Endometrium (tissue), 2 donors: ENCODE measurements at regions not wholly inside any gene's neighbourhood (a gene's known extent, or its start where the extent isn't known, plus 50 kb on each side); places are given as distances from the start of the nearest gene placed in this dataset.

ENCODE experiments used
- FAIRE-seq: peaks from 2 replicates; lab custom pipeline; 2012; peaks lifted over from hg19 to GRCh38; lab: Jason Lieb, UNC
- donor health status: control.
- donor health status: control.

- no peak for FAIRE-seq
These were observed 292.7 kb downstream of the UACA start for GRCh38 chr15:70470556-70471191.

- FAIRE-seq, result no peak
These were observed 293.5 kb downstream of the UACA start for GRCh38 chr15:70469651-70470555.

GRCh38 chr15:70469182-70469581, 294.2 kb downstream of the UACA start:
- no peak for FAIRE-seq

DNA sequence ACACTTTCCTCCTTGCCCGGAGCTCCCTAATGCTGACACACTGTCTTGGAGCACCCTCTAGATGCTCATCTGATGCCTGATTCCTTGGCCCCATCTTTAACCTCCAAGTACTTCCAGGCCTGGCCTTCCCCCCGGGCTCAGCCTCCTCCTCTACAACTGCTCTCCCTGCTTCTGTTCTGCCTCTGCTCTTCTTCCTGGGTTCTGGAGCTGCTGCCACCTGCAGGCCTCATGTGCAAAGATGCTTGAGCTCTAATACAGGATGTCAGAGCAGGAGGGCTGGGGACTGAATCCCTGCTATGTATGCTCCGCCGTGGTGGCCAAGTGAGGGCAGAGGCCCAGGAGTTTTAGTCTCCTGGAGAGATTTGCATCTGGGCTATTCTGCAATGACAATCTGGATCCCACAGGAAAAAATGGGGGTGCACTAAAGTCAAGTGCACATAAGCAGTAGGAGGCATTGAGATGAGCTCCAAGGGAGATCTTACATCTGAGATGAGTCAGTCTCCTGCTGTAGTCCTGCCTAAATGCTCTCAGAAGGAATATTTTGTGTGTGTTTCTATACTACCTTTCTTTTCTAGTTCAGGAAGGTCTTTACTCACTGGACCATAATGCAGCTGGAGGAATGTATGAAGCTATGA, 296.3 kb downstream of the UACA start:
- FAIRE-seq, result no peak

DNA sequence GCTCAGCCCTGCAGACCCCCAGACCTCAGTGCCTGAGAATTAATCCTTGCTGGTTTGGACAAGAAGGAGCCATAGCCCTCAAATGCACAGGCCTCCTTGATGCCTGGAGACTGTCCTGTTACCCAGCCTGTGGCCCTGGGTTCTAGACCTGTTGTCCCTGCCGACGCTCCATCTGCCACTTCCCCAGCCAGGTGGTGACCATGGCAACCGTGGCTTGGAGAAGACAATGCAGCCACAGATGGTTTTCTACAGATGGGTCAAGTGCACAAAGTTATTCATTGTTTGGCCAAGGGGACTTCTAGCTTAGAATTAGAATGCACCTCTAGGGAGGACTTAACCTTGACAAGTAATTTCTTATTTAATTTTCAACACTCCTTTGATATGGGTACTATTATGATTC, 297.1 kb downstream of the UACA start:
- FAIRE-seq, result no peak

- no peak for FAIRE-seq
These were observed 297.5 kb downstream of the UACA start for GRCh38 chr15:70465812-70466211.

- FAIRE-seq, result no peak
These were observed 299.9 kb downstream of the UACA start for GRCh38 chr15:70463453-70463834.

- FAIRE-seq, result no peak
These were observed 301.4 kb downstream of the UACA start for GRCh38 chr15:70461992-70462391.

GRCh38 chr15:70461017-70461416, 302.3 kb downstream of the UACA start:
- FAIRE-seq, result no peak

GRCh38 chr15:70459312-70459711, 304.0 kb downstream of the UACA start:
- FAIRE-seq, result no peak

DNA sequence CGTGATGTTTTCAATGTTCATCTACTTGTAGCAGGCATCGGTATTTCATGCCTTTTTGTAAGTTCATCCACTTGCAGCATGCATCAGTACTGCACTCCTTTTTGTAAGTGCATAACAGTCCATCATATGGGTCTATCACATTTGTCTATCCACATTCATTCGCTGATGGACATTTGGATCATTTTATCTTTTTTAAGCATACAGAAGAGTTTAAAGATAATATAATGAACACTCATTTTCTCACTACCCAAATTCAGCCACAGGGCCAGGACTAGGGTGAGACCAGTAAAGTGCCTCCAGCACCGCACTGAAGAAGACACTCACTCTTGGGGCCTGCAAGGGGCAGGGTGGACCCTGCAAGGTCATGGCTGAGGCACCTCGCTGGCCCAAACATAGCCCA, 309.6 kb downstream of the UACA start:
- no peak for FAIRE-seq

DNA sequence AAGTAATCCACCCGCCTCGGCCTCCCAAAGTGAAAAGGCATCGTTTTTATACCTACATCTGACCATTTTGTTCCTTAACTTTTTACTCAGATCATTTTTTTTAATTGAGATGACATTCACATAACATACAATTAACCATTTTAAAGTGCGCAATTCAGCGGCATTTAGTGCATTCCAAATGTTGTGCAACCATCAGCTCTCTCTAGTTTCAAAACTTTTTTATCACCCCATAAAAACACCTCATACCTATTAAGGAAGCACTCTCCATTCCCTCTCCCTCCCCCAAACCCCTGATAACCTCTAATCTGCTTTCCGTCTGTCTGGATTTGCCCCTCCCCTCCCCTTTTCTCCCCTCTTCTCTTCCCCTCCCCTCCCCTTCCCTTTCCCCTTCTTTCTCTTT, 310.1 kb downstream of the UACA start:
- FAIRE-seq, result no peak

DNA sequence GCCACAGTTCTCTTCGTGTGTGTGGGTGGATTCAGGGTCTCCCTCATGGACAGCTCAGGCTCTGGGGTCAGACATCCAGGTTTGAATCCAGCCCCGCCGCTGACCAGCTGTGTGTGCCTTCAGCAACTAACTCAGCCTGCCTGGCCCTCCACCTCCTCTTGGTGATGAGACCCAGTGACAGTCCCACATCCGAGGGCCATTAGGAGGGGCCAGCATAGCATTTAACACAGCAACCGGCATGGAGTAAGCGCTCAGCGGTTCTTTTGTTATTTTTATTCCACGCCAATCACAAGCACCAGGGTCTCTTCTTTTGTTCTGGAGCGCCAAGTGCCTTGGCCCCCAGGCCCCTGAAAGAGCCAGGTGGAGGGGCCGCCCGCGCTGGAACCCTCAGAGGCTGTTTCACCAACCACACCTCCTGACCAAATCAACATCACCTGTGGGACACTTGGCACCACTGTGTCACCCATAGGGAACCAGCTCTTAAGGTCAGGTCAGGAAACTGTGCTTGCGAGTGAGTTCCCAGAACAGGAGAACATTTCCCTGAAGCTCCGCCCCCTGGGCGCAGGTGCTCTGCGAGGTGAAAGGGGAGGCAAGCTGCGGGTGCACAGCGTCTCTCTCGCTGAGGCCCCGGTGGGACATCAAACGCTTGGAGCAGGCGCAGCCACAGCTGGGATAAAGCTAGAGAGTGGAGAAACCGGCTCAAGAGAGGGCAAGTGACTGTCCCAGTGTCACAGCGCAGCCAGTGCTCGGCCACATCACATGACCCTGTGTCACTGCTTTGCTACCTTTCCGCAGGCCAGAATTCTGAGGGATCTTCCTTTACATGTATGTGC, 311.3 kb downstream of the UACA start:
- FAIRE-seq, result no peak

DNA sequence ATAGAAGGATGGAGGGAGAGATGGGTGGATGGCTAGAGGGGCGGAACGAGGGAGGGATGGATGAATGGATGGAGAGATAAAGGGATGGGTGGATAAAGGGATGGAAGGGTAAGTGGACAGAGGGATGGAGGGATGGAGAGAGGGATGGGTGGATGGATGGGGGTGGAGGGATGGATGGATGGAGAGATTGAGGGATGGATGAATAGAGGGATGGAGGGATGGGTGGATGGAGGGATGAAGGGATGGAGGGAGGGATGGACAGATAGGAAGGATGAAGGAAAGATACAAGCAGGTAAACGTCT, 313.3 kb downstream of the UACA start:
- no peak for FAIRE-seq

DNA sequence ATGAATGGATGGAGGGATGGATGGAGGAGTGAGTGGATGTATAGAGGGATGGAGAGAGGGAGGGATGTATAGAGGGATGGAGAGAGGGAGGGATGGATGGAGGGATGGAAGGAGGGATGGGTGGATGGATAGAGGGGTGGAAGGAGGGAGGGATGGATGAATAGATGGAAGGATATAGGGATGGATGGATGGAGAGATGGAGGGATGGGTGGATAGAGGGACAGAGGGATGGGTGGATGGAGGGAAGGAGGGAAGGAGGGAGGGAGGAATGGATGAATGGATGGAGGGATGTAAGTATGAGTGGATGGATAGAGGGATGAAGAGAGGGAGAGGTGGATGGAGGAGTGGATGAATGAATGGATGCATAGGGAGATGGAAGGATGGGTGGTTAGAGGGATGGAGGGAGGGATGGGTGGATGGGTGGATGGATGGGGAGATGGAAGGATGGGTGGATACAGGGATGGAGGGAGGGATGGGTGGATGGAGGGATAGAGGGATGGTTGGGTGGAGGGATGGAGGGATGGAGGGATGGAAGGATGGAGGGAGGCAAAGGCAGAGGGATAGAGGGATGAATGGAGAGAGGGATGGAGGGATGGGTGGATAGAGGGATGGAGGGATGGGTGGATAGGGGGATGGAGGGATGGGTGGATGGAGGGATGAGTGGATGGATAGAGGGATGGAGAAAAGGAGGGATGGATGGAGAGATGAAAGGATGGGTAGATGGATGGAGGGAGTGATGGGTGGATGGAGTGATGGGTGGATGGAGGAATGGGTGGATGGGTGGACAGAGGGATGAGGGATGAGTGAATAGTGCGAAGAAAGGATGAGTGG, 313.8 kb downstream of the UACA start:
- FAIRE-seq, result no peak

DNA sequence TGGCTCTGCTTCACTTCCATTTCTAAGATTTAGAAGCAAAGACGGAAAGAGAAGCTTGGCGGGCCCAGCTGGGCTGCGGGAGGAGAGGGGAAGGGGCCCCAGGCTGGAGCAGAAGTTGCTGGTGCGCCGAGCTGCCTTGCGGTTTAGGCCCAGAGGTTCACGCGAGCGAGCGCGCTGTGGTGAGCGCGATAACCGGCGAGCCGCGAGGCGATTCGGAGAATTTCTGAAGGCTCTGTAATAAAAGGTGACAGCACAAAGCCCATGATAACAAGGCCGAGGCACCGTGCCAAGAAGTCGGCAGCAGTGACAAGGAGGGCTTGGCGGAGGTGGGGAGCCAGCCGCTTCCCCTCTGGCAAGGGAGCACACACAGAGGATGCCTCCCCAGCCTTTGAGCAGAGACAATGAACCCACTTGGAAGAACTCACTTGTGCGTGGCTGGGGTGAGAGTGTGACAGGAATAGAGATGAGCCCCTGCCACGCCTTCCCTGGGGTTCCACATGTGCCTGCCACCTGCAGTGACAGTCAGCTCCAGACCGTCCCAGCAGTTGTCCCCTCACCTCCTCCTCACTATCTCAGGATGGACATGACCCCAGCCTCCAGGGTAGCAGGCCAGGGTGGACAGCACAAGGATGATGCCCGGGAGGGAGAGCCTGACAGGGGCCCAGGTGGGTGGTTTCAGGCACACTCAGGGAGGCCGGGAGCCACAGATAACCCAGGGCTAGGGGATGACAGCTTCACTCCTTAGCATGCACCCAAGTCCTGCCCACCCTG, 315.2 kb downstream of the UACA start:
- FAIRE-seq, result no peak

GRCh38 chr15:70447521-70447920, 315.8 kb downstream of the UACA start:
- no peak for FAIRE-seq

DNA sequence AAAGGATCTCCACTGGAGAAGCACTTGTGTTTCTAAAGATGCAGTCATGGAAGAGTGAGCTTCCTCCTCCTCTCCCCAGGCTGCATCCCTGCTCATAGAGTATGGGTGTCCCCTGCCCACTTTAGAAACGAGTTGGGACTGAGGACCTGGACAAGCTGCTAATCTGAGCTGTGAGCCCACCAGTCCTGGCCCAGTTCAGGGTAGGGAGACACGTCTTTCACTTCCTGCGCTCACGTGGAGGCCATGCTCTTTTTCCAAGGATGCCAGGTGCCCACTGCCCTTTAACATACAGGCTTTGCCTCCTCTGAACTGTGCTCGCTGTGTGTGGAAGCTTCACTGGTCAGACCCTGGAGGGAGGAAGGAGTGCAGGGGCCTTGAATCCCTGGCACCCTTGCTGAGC, 316.3 kb downstream of the UACA start:
- FAIRE-seq, result no peak

- no peak for FAIRE-seq
These were observed 319.7 kb downstream of the UACA start for GRCh38 chr15:70443486-70444273.
